Stomach smooth muscle (tissue), 2 donors: ENCODE measurements at regions not wholly inside any gene's neighbourhood (a gene's known extent, or its start where the extent isn't known, plus 50 kb on each side); places are given as distances from the start of the nearest gene placed in this dataset.
"Not testable (repeated sequence)": the region's sequence is repeated elsewhere in the genome, so short reads cannot be mapped to it uniquely, and the experiment has no call there.

ENCODE experiments used
- H3K27ac ChIP-seq: one replicate; pipeline ENCODE4 v1.7.0; 2013; ENCODE audit warnings: mild to moderate bottlenecking, low read length, inconsistent platforms
- H3K27me3 ChIP-seq, 2 donors: one replicate each; pipeline ENCODE4 v1.7.0; 2013; ENCODE audit warnings: low read length in 2 of 2; ENCODE audit not compliant: insufficient read depth in 2 of 2, control insufficient read depth in 1 of 2
- H3K36me3 ChIP-seq, 2 donors: one replicate each; pipeline ENCODE4 v1.7.0; 2013; ENCODE audit warnings: low read length in 2 of 2; ENCODE audit not compliant: control insufficient read depth in 2 of 2, insufficient read depth in 2 of 2
- H3K4me1 ChIP-seq: one replicate; pipeline ENCODE4 v1.7.0; 2013; ENCODE audit warnings: low read length; ENCODE audit not compliant: control insufficient read depth, insufficient read depth
- H3K4me3 ChIP-seq, 2 donors: one replicate each; pipeline ENCODE4 v1.7.0; 2013; ENCODE audit warnings: low read length in 2 of 2
- H3K9ac ChIP-seq, 2 donors: one replicate each; pipeline ENCODE4 v1.7.0; 2013; ENCODE audit warnings: low read length in 2 of 2, mild to moderate bottlenecking in 1 of 2
- H3K9me3 ChIP-seq, 2 donors: one replicate each; pipeline ENCODE4 v1.7.0; 2013; ENCODE audit warnings: low read length in 2 of 2; ENCODE audit not compliant: control insufficient read depth in 2 of 2
- donor health status: healthy.
- donor health status: Pancreatic carcinoma.

DNA sequence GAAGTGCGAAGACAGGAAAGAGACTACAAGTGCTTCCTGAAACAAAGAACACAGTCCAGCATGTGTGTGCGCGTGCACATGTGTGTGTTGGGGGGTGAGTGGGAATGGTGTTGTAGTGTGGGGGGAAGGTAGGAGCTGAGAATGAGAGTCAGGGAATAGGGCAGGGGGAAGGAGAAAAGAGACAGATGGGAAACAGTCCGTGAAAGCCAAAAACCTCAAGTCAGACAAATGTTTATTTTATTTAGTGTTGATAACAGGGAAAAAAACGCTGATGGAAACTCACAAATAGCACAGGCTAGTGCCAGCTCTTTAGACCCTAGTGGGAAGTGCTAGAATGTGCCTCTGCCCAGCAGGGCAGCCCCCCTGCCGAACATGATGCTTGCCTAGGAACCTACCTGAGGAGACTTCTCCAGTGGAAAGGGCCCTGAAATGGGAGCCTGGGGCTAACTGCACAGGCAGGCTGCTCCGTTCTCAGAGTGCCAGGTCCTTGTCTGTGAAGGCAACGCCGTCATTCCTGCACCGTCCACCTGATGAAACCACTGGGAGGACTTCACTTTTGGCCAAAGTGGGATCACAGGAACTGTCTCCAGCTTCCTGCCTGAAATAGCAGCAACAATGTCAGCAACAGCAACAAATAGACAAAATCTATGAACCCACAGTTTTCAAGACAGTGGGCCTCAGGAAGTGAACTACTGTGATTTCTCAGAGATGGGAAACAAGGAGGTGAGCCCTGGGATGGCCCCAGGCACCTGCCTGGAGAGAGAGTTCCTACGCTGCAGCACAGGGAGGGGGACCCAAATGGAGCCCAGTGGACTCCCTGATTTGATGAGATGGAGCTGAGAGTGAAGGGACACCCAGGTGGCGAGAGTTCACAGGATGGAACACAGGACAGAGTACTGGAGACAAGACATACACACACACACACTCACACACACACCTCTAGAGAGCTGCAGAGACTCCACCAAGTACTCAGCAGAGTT lies 379.7 kb downstream of the RPS24 start:
- H3K9me3 ChIP-seq, result no peaks in the 10 kb centered on the region
- no peak overlapping the region for H3K9ac ChIP-seq
- H3K27me3 ChIP-seq, result no peaks in the 10 kb centered on the region
- H3K36me3 ChIP-seq, result no peaks in the 10 kb centered on the region
- no peak overlapping the region for H3K27ac ChIP-seq
- H3K4me3 ChIP-seq, result no peak overlapping the region
- peaks cover 16% of the 10 kb centered on the region for H3K4me1 ChIP-seq

GRCh38 chr10:78414380-78414779 lies 380.7 kb downstream of the RPS24 start:
- Histone ChIP-seq H3K27ac (no peak overlapping the region), H3K9ac (no peak overlapping the region), H3K9me3 (no peaks in the 10 kb centered on the region), H3K36me3 (no peaks in the 10 kb centered on the region), H3K4me3 (no peak overlapping the region), H3K4me1 (peaks cover 6% of the 10 kb centered on the region), H3K27me3 (no peaks in the 10 kb centered on the region)

GRCh38 chr10:78415111-78415510 lies 381.4 kb downstream of the RPS24 start:
- H3K4me1 ChIP-seq, result peaks cover 6% of the 10 kb centered on the region
- no peak overlapping the region for H3K9ac ChIP-seq
- H3K36me3 ChIP-seq, result no peaks in the 10 kb centered on the region
- H3K9me3 ChIP-seq, result no peaks in the 10 kb centered on the region
- no peaks in the 10 kb centered on the region for H3K27me3 ChIP-seq
- no peak overlapping the region for H3K4me3 ChIP-seq
- no peak overlapping the region for H3K27ac ChIP-seq

DNA sequence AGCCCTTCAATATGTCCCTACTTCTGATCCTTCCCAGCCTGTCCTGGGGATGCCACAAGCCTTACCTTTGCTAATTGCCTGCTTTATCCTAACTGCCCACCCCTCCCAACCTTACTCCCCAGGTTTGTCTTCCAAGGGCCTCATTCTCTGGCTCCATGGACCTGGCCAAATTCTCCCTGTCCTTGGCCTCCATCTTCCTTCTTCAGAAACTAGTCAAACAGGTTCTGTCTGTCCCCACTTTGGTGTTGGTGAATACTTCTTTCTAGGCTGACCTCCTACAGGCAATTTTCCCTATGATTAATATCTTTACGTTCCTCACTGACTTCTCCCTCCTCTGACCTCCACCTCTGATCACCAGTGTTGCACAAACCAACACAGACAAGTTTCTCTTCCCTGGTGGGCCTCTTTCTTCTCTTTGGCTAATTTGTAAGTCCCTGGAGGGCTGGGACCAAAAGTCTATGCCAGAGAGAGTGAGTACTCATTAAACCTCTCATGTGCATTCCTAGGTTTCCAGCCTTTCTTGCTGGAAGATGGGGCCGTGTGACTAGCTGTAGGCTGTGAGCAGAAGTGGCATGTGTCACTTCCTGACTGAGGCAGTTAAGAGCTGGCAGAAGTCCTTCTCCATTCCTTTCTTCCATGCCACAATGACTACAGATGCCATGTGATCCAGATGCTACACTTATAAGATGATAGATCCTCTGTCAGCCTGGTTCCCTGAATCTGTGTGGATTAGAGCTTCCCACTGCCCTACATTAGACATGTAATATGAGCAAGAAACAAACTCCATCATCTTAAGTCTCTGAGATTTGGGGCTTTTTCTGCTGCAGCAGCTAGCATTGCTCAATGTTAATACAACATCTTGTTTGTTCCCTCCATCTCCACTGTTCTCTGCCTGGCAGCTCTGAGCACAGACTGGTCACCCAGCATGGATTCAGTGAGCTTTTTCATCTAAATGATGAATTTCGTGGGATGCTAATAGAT lies 382.7 kb downstream of the RPS24 start:
- no peak overlapping the region for H3K27ac ChIP-seq
- no peak overlapping the region for H3K9ac ChIP-seq
- H3K4me3 ChIP-seq, result no peak overlapping the region
- H3K36me3 ChIP-seq, result no peaks in the 10 kb centered on the region
- no peaks in the 10 kb centered on the region for H3K27me3 ChIP-seq
- no peaks in the 10 kb centered on the region for H3K9me3 ChIP-seq
- H3K4me1 ChIP-seq, result peaks cover 6% of the 10 kb centered on the region

DNA sequence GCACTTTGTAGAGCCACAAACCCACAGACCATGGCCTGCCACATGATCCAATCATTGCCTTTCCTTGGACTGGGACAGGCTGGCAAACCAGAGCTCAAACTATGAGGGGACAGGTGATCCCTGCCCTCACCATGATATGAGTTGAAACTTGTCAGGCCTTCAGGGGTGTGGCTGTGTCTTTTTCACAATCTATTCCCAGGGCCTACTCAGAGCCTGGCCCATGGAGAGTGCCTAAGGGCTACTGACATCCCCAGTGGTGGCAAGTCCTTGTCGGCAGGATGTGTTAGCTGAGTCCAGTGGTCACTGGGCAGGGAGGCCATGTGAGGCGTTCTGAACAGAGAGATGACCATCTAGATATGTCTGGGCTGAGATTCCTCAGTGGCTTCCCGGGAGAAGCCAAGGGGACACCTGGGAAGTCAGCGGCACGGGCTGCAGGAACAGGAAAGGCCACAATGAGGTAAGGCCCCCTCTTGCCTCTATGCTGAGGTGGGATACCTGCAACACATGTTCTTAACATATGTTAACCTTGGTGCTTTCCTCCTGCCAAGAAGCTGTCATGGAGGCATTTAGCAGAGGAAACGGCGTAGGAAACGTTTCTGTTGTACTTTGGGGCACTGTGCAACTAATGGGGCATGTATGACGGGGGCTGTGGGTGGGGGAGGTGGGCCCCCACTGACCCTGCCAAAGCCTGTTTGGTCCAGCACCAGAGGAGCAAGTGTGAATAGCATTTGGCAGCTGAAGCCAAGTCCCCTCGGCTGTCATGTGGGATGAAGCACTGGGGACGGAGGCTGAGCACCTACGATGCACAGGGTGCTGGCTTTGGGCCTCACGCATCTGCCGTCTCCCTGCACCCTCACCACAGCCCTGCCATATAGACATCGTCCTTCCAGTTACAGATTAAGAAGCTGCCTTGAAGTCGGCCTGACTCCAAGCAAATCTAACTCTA lies 384.0 kb downstream of the RPS24 start:
- H3K36me3 ChIP-seq, result no peaks in the 10 kb centered on the region
- no peaks in the 10 kb centered on the region for H3K27me3 ChIP-seq
- no peak overlapping the region for H3K4me3 ChIP-seq
- peaks cover 6% of the 10 kb centered on the region for H3K4me1 ChIP-seq
- H3K9ac ChIP-seq, result no peak overlapping the region
- no peaks in the 10 kb centered on the region for H3K9me3 ChIP-seq
- H3K27ac ChIP-seq, result no peak overlapping the region

GRCh38 chr10:78419481-78420265 lies 386.0 kb downstream of the RPS24 start:
- H3K9me3 ChIP-seq, result peaks cover 0 to 6% of the 10 kb centered on the region in 2 donors
- no peaks in the 10 kb centered on the region for H3K27me3 ChIP-seq
- no peak overlapping the region for H3K4me3 ChIP-seq
- H3K27ac ChIP-seq, result no peak overlapping the region
- no peaks in the 10 kb centered on the region for H3K36me3 ChIP-seq
- H3K9ac ChIP-seq, result no peak overlapping the region
- H3K4me1 ChIP-seq, result peaks cover 2% of the 10 kb centered on the region

DNA sequence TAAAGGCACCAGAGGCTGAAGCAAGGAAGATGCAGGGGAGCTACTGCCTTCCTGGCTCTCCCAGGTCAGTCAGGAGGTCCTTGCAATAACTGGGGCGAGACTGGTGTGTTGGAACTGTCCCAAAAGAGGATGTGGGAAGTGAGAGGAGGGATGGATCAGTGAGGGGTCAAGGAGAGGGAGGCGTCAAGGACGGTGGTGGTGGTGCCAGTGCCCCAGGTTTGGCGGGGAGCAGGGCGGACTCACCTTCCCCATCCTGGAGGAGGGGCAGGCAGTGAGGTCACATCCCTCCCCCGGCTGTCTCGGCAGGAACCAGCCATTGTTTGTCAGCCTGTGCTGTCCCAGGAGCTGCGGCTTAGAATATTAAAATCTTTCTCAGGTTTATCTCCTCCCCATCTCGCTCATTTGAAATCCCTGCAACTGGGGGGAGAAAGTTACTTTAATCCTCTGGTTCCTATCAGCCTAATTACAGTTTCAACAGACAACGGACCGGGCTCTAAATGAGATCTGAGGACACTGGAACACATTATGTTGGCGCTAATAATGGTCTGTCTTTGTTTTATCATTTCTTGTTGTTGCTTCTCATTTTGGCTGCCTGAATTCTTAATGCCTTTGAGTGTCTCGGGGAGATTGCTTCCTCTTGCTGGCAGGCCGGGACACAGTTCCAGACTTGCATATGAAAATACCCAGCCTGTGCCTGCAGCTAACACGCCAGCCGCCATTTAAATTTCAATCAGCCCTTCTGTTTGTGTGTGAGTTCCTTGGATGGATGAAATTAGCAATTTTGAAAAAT lies 387.5 kb downstream of the RPS24 start:
- Histone ChIP-seq H3K36me3 (no peaks in the 10 kb centered on the region), H3K27me3 (no peaks in the 10 kb centered on the region), H3K9ac (no peak overlapping the region), H3K4me1 (peaks cover 2% of the 10 kb centered on the region), H3K9me3 (peaks cover 0 to 11% of the 10 kb centered on the region in 2 donors), H3K4me3 (no peak overlapping the region), H3K27ac (no peak overlapping the region)

GRCh38 chr10:78424050-78424449 lies 390.4 kb downstream of the RPS24 start:
- peaks cover 0 to 11% of the 10 kb centered on the region in 2 donors for H3K9me3 ChIP-seq
- not testable (repeated sequence) for H3K27me3 ChIP-seq, H3K4me3 ChIP-seq, H3K36me3 ChIP-seq, H3K9ac ChIP-seq, H3K27ac ChIP-seq, H3K4me1 ChIP-seq

- Histone ChIP-seq H3K4me1 (no peaks in the 10 kb centered on the region), H3K9me3 (peaks cover 0 to 11% of the 10 kb centered on the region in 2 donors), H3K27ac (no peak overlapping the region), H3K4me3 (no peak overlapping the region), H3K9ac (no peak overlapping the region), H3K36me3 (no peaks in the 10 kb centered on the region), H3K27me3 (no peaks in the 10 kb centered on the region)
Measured at GRCh38 chr10:78424723-78425122, 391.1 kb downstream of the RPS24 start.
